ENCODE measurements at regions not wholly inside any gene's neighbourhood (a gene's known extent, or its start where the extent isn't known, plus 50 kb on each side); places are given as distances from the start of the nearest gene placed in this dataset.
"Not testable (repeated sequence)": the region's sequence is repeated elsewhere in the genome, so short reads cannot be mapped to it uniquely, and the experiment has no call there.

- no peak for ATAC-seq
- Histone ChIP-seq H3K4me3 (no peak overlapping the region), H3K9me3 (peaks cover 0 to 15% of the 10 kb centered on the region in 2 donors), H3K27me3 (no peaks in the 10 kb centered on the region), H3K36me3 (no peaks in the 10 kb centered on the region), H3K4me1 (no peaks in the 10 kb centered on the region), H3K27ac (no peak overlapping the region)
- no peak for DNase-seq
- intact Hi-C loops (cut with DNase I), result no loop called here
- TF ChIP-seq CTCF (IDR thresholded peaks at IDR 0.05), result no peak
Observed at GRCh38 chr4:36587909-36588472, 306.6 kb downstream of the DTHD1 start.

GRCh38 chr4:36590343-36590742 lies 308.9 kb downstream of the DTHD1 start:
- Histone ChIP-seq H3K4me3 (no peak overlapping the region), H3K36me3 (no peaks in the 10 kb centered on the region), H3K9me3 (peaks cover 0 to 15% of the 10 kb centered on the region in 2 donors), H3K27me3 (no peaks in the 10 kb centered on the region), H3K4me1 (no peaks in the 10 kb centered on the region), H3K27ac (no peak overlapping the region)
- no peak for TF ChIP-seq CTCF (IDR thresholded peaks at IDR 0.05)
- DNase-seq (no peak), ATAC-seq (no peak)
- intact Hi-C loops (cut with DNase I), result no loop called here

GRCh38 chr4:36601864-36602495 lies 320.6 kb downstream of the DTHD1 start:
- TF ChIP-seq CTCF (IDR thresholded peaks at IDR 0.05), result no peak
- no peak overlapping the region for H3K4me3 ChIP-seq
- peaks cover 0 to 4% of the 10 kb centered on the region in 2 donors for H3K9me3 ChIP-seq
- no peaks in the 10 kb centered on the region for H3K27me3 ChIP-seq
- intact Hi-C loops (cut with DNase I), result no loop called here
- H3K27ac ChIP-seq, result no peak overlapping the region
- H3K4me1 ChIP-seq, result peaks cover 0 to 3% of the 10 kb centered on the region in 2 donors
- DNase-seq (peak in 2 of 4 donors; percentile 27 to 45), ATAC-seq (peak; percentile 42)
- no peaks in the 10 kb centered on the region for H3K36me3 ChIP-seq

- no peak for ATAC-seq
- H3K4me1 ChIP-seq, result no peaks in the 10 kb centered on the region
- TF ChIP-seq CTCF (IDR thresholded peaks at IDR 0.05), result no peak
- no peaks in the 10 kb centered on the region for H3K36me3 ChIP-seq
- intact Hi-C loops (cut with DNase I), result no loop called here
- no peak overlapping the region for H3K4me3 ChIP-seq
- no peak overlapping the region for H3K27ac ChIP-seq
- peaks cover 0 to 16% of the 10 kb centered on the region in 2 donors for H3K9me3 ChIP-seq
- H3K27me3 ChIP-seq, result no peaks in the 10 kb centered on the region
- no peak for DNase-seq
Observed at GRCh38 chr4:36609661-36610060, 328.2 kb downstream of the DTHD1 start.

- no peak overlapping the region for H3K27ac ChIP-seq
- no peak for DNase-seq
- intact Hi-C loops (cut with DNase I), result no loop called here
- H3K4me1 ChIP-seq, result no peaks in the 10 kb centered on the region
- H3K36me3 ChIP-seq, result no peaks in the 10 kb centered on the region
- ATAC-seq, result no peak
- H3K4me3 ChIP-seq, result no peak overlapping the region
- peaks cover 0 to 15% of the 10 kb centered on the region in 2 donors for H3K9me3 ChIP-seq
- TF ChIP-seq CTCF (IDR thresholded peaks at IDR 0.05), result no peak
- no peaks in the 10 kb centered on the region for H3K27me3 ChIP-seq
Observed at GRCh38 chr4:36610628-36611027, 329.2 kb downstream of the DTHD1 start.

GRCh38 chr4:36613142-36613541 lies 331.7 kb downstream of the DTHD1 start:
- H3K27ac ChIP-seq; H3K27me3 ChIP-seq; H3K4me1 ChIP-seq; intact Hi-C loops (cut with DNase I); H3K4me3 ChIP-seq; H3K36me3 ChIP-seq; DNase-seq; ATAC-seq: not testable (repeated sequence)
- peaks cover 0 to 12% of the 10 kb centered on the region in 2 donors for H3K9me3 ChIP-seq

Measured in left lung (tissue), 4 donors.